ENCODE measurements at regions not wholly inside any gene's neighbourhood (a gene's known extent, or its start where the extent isn't known, plus 50 kb on each side); places are given as distances from the start of the nearest gene placed in this dataset.

DNA sequence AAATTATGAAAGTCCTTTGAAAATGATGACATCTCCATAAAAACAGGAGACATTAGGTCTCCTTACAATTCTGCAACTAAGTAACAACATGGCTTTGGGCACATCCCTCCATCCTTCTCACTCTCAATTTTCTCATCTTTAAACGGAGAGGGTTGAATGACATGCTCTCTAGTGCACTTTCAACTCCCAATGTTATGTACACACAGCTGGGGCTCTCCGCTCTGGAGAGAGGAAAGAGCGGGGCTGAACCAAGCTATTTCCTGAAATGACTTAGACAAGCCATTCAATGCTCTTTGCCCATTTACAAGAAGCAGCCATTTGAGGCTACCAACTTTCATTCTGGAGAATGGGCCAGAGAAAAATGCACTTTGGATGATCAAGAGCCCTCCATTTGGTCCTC lies 144.2 kb upstream of the BNIP2 start:
- Histone ChIP-seq H3K4me1 (no peaks in the 10 kb centered on the region), H3K9me3 (no peaks in the 10 kb centered on the region), H3K4me3 (ENCODE audit: low read depth, low read length) (no peak overlapping the region), H3K27me3 (peaks cover 48% of the 10 kb centered on the region), H3K36me3 (no peaks in the 10 kb centered on the region)
- TF ChIP-seq, protein P1, sequence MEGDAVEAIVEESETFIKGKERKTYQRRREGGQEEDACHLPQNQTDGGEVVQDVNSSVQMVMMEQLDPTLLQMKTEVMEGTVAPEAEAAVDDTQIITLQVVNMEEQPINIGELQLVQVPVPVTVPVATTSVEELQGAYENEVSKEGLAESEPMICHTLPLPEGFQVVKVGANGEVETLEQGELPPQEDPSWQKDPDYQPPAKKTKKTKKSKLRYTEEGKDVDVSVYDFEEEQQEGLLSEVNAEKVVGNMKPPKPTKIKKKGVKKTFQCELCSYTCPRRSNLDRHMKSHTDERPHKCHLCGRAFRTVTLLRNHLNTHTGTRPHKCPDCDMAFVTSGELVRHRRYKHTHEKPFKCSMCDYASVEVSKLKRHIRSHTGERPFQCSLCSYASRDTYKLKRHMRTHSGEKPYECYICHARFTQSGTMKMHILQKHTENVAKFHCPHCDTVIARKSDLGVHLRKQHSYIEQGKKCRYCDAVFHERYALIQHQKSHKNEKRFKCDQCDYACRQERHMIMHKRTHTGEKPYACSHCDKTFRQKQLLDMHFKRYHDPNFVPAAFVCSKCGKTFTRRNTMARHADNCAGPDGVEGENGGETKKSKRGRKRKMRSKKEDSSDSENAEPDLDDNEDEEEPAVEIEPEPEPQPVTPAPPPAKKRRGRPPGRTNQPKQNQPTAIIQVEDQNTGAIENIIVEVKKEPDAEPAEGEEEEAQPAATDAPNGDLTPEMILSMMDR (IDR thresholded peaks at IDR 0.05; ENCODE audit: low read depth, low read length): no peak
- DNase-seq: no peak

DNA sequence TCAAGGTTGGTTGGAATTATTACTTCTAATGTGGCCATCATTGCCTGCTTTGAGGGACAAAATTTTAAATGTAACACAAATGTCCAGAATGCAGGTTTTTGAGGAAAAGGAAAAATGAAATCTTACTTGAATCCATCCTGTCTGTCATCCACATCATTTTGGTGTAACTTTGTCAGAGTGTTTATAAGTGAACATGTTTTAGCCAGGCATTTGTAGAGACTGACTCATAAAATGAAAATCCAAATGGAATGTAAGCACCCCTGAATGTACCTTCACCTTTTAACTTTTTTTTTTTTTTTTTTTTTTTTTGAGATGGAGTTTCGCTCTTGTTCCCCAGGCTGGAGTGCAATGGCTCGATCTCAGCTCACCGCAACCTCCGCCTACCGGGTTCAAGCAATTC lies 141.8 kb upstream of the BNIP2 start:
- no peaks in the 10 kb centered on the region for H3K36me3 ChIP-seq
- H3K4me1 ChIP-seq: no peaks in the 10 kb centered on the region
- no peak overlapping the region for H3K4me3 ChIP-seq (ENCODE audit: low read depth, low read length)
- DNase-seq: no peak
- TF ChIP-seq, protein P1 (IDR thresholded peaks at IDR 0.05; ENCODE audit: low read depth, low read length): no peak
- no peaks in the 10 kb centered on the region for H3K9me3 ChIP-seq
- H3K27me3 ChIP-seq: peaks cover 45% of the 10 kb centered on the region

DNA sequence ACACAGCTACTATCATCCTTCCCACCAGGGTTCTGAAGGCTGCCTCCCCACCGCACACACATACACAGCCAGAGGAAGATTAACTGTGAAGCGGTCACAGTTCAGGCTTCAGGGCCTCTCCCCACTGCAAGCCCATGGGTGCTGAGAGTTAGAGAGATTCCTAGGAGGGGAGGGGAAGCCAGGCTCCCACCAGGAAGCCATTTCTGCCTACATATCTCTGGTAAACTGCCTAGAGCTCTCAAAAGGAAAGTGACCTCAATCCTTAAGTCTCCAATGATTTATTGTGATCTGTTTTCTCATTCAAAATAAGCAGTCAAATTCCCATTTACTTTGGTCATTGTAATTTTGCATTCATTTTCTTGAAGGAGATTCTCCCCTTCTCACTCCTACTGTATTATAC lies 141.0 kb upstream of the BNIP2 start:
- Histone ChIP-seq H3K9me3 (no peaks in the 10 kb centered on the region), H3K4me1 (no peaks in the 10 kb centered on the region), H3K36me3 (no peaks in the 10 kb centered on the region), H3K4me3 (ENCODE audit: low read depth, low read length) (no peak overlapping the region), H3K27me3 (peaks cover 42% of the 10 kb centered on the region)
- no peak for DNase-seq
- TF ChIP-seq, protein P1 (IDR thresholded peaks at IDR 0.05; ENCODE audit: low read depth, low read length): no peak

DNA sequence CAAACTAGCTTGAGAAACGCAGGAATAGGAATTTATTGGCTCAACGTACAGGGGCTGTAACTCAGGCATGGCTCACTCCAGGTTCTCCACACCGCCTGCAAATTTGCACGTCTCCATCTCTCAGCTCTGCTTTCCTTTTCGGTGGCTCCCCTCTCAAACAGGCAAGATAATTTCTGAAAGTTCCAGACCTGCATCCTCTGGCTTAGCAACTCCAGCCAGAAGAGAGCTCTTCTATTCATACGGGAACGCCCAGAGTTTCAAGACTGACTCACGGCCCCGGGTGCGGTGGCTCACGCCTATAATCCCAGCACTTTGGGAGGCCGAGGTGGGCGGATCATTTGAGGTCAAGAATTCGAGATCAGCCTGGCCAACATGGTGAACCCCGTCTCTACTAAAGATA lies 139.7 kb upstream of the BNIP2 start:
- no peak overlapping the region for H3K4me3 ChIP-seq (ENCODE audit: low read depth, low read length)
- TF ChIP-seq, protein P1 (IDR thresholded peaks at IDR 0.05; ENCODE audit: low read depth, low read length): no peak
- no peaks in the 10 kb centered on the region for H3K9me3 ChIP-seq
- peaks cover 30% of the 10 kb centered on the region for H3K27me3 ChIP-seq
- H3K4me1 ChIP-seq: no peaks in the 10 kb centered on the region
- no peaks in the 10 kb centered on the region for H3K36me3 ChIP-seq
- no peak for DNase-seq

DNA sequence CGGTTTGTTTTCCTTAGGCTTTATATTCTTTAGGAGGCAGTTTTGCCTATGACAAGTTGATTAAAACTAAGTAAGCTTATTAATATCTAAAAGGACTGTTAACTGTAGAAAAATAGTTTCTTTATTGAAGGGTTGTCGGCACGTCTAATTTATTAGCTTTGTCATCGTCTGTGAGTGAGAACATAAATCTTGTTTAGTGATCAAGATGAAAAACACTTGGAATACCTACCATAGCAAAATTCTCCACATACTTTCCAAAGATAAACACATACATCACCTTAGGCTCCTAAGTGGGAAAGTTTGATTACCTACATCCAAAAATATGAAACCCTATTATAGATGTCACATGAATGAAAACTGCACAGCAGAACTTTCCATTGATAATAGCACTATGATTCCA lies 139.1 kb upstream of the BNIP2 start:
- Histone ChIP-seq H3K9me3 (no peaks in the 10 kb centered on the region), H3K27me3 (peaks cover 30% of the 10 kb centered on the region), H3K36me3 (no peaks in the 10 kb centered on the region), H3K4me1 (no peaks in the 10 kb centered on the region), H3K4me3 (ENCODE audit: low read depth, low read length) (no peak overlapping the region)
- TF ChIP-seq, protein P1 (IDR thresholded peaks at IDR 0.05; ENCODE audit: low read depth, low read length): no peak
- no peak for DNase-seq

DNA sequence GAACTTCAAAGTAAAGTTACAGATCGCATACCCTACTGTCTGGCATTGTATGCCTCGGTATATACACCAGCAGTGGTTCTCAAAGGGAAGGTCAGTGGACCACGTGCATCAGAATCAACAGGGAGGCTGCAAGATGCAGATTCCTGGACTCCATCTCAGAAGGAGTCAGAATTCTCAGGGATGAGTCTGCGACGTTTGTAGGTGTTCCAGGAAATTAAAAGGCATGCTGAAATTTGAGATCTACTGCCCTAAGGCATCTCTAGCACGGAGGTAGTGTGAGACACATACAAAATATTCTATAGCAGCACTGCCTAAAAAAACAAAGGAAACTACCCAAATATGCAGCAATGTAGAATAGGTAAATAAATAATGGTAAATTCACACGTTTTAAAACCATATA lies 136.8 kb upstream of the BNIP2 start:
- Histone ChIP-seq H3K4me1 (no peaks in the 10 kb centered on the region), H3K27me3 (peaks cover 38% of the 10 kb centered on the region), H3K36me3 (no peaks in the 10 kb centered on the region), H3K4me3 (ENCODE audit: low read depth, low read length) (no peak overlapping the region), H3K9me3 (no peaks in the 10 kb centered on the region)
- no peak for DNase-seq
- TF ChIP-seq, protein P1 (IDR thresholded peaks at IDR 0.05; ENCODE audit: low read depth, low read length): no peak
